ENCODE measurements at regions not wholly inside any gene's neighbourhood (a gene's known extent, or its start where the extent isn't known, plus 50 kb on each side); places are given as distances from the start of the nearest gene placed in this dataset.

- no peak overlapping the region for H3K27ac ChIP-seq
- no peak for TF ChIP-seq CTCF (conservative IDR thresholded peaks at IDR 0.05; ENCODE audit: low read depth)
- POLR2A ChIA-PET (ENCODE audit: low non-redundant PET) = no interaction called here
- DNase-seq (ENCODE audit: low spot score) = no peak
- CTCF ChIA-PET = interaction anchor here (1.0 kb wide), 1 partner anchor 55 kb away, joined by 3 read pairs; no protein-coding TSS in a partner anchor
These were observed 411.7 kb downstream of the PTPRU start for GRCh38 chr1:29648026-29648425.

- TF ChIP-seq CTCF (conservative IDR thresholded peaks at IDR 0.05; ENCODE audit: low read depth) = no peak
These were observed 411.3 kb downstream of the PTPRU start for GRCh38 chr1:29647581-29647980.

GRCh38 chr1:29646161-29646775, 409.9 kb downstream of the PTPRU start:
- ChIA-PET POLR2A (ENCODE audit: low non-redundant PET) (no interaction called here), CTCF (no interaction called here)
- no peak overlapping the region for H3K27ac ChIP-seq
- TF ChIP-seq CTCF (conservative IDR thresholded peaks at IDR 0.05; ENCODE audit: low read depth) = no peak
- no peak for DNase-seq (ENCODE audit: low spot score)

More at GRCh38 chr1:29647581-29647980, 411.3 kb downstream of the PTPRU start:
- ChIA-PET POLR2A (ENCODE audit: low non-redundant PET) (no interaction called here), CTCF (interaction anchor here (1.0 kb wide), 1 partner anchor 56 kb away, joined by 3 read pairs; no protein-coding TSS in a partner anchor)
- no peak overlapping the region for H3K27ac ChIP-seq
- DNase-seq (ENCODE audit: low spot score) = no peak

GRCh38 chr1:29645586-29645985, 409.3 kb downstream of the PTPRU start:
- no peak for TF ChIP-seq CTCF (conservative IDR thresholded peaks at IDR 0.05; ENCODE audit: low read depth)
- no peak overlapping the region for H3K27ac ChIP-seq
- ChIA-PET CTCF (interaction anchor here (0.7 to 0.8 kb wide), 2 partner anchors 36 to 766 kb away, joined by 4 read pairs; no protein-coding TSS in a partner anchor), POLR2A (ENCODE audit: low non-redundant PET) (no interaction called here)
- no peak for DNase-seq (ENCODE audit: low spot score)

- DNase-seq (ENCODE audit: low spot score) = no peak
- POLR2A ChIA-PET (ENCODE audit: low non-redundant PET) = no interaction called here
- no peak overlapping the region for H3K27ac ChIP-seq
- no peak for TF ChIP-seq CTCF (conservative IDR thresholded peaks at IDR 0.05; ENCODE audit: low read depth)
- CTCF ChIA-PET = interaction anchor here (0.6 to 0.8 kb wide), 3 partner anchors 36 to 765 kb away, joined by 3 to 4 read pairs (median 4); no protein-coding TSS in a partner anchor
These were observed 408.5 kb downstream of the PTPRU start for GRCh38 chr1:29644812-29645211.

GRCh38 chr1:29643838-29644440, 407.6 kb downstream of the PTPRU start:
- DNase-seq (ENCODE audit: low spot score) = no peak
- ChIA-PET POLR2A (ENCODE audit: low non-redundant PET) (no interaction called here), CTCF (no interaction called here)
- TF ChIP-seq CTCF (conservative IDR thresholded peaks at IDR 0.05; ENCODE audit: low read depth) = no peak
- H3K27ac ChIP-seq = no peak overlapping the region

Data from RWPE1 (cell line).